RWPE2 (cell line): ENCODE measurements at regions not wholly inside any gene's neighbourhood (a gene's known extent, or its start where the extent isn't known, plus 50 kb on each side); places are given as distances from the start of the nearest gene placed in this dataset.

Experiments
- ATAC-seq: fragments of 200-7000 bp; cut with Tn5 transposase; 3 replicates; pipeline ENCODE4 v1.9.1; 2021; ENCODE audit warnings: low read depth
- DNase-seq: peaks from one replicate; pipeline ENCODE4 v3.0.0-alpha.2; 2020; ENCODE audit warnings: low spot score
- H3K27ac ChIP-seq: fragments of 450-650 bp; 2 replicates; pipeline ENCODE4 v1.5.1; 2017; ENCODE audit warnings: mild to moderate bottlenecking; ENCODE audit not compliant: poor library complexity, severe bottlenecking
- H3K27me3 ChIP-seq: fragments of 250-450 bp; sonication (Bioruptor Pico); 2 replicates; pipeline ENCODE4 v1.5.1; 2021; ENCODE audit warnings: mild to moderate bottlenecking, moderate library complexity; ENCODE audit not compliant: insufficient read depth, poor library complexity, severe bottlenecking
- H3K36me3 ChIP-seq: fragments of 250-450 bp; sonication (Bioruptor Pico); 2 replicates; pipeline ENCODE4 v1.5.1; 2020; ENCODE audit warnings: low read depth, mild to moderate bottlenecking, moderate library complexity
- H3K4me1 ChIP-seq: fragments of 250-450 bp; sonication (Bioruptor Pico); 2 replicates; pipeline ENCODE4 v1.5.1; 2021; ENCODE audit warnings: mild to moderate bottlenecking, moderate library complexity; ENCODE audit not compliant: insufficient read depth, poor library complexity, severe bottlenecking
- H3K4me3 ChIP-seq: fragments of 250-450 bp; sonication (Bioruptor Pico); 2 replicates; pipeline ENCODE4 v1.5.1; 2021; ENCODE audit warnings: mild to moderate bottlenecking, moderate library complexity; ENCODE audit not compliant: severe bottlenecking
- H3K9me3 ChIP-seq: fragments of 250-450 bp; sonication (Bioruptor Pico); 2 replicates; pipeline ENCODE4 v1.5.1; 2021; ENCODE audit warnings: mild to moderate bottlenecking, moderate library complexity; ENCODE audit not compliant: severe bottlenecking
- TF ChIP-seq, protein P1 (sequence below): fragments of 450-650 bp; IDR thresholded peaks from one replicate; pipeline ENCODE4 v1.5.1; 2017; ENCODE audit warnings: mild to moderate bottlenecking, moderate library complexity; ENCODE audit not compliant: poor library complexity, severe bottlenecking

DNA sequence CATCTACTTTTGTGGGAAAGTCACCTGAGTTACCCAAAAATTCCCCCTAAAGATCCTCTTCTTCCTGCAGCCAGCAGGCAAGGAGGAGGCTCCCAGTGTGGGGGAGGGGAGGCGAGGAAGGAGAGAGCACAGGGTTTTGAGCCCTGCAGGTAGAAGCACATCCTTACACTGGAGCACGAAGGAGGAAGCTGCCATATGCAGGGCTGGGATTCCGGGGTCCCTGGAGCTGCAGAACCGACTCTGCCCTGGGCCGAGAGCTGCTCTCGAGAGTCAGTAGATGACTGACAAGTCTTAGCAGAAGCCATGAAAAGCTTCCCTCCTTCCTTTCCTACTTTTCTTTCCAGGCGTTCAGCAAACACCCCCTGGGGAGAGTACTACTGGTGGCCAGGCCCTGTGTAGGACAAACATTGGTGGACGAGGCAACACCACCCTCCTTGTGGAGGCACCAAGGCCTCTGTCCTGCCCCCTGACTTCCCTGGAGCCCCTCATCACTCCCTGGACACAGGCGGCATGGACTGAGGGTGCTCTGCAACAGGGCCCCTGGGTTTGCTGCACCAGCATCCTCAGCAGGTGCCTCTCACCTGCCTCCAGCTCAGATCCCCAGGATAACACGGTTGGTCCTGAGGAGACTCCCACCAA lies 211.7 kb upstream of the CST7 start:
- DNase-seq (no peak), ATAC-seq (no peak)
- Histone ChIP-seq H3K4me1 (peaks cover 3% of the 10 kb centered on the region), H3K9me3 (no peaks in the 10 kb centered on the region), H3K4me3 (no peak overlapping the region), H3K36me3 (no peaks in the 10 kb centered on the region), H3K27ac (no peak overlapping the region), H3K27me3 (no peaks in the 10 kb centered on the region)
- TF ChIP-seq, protein P1, sequence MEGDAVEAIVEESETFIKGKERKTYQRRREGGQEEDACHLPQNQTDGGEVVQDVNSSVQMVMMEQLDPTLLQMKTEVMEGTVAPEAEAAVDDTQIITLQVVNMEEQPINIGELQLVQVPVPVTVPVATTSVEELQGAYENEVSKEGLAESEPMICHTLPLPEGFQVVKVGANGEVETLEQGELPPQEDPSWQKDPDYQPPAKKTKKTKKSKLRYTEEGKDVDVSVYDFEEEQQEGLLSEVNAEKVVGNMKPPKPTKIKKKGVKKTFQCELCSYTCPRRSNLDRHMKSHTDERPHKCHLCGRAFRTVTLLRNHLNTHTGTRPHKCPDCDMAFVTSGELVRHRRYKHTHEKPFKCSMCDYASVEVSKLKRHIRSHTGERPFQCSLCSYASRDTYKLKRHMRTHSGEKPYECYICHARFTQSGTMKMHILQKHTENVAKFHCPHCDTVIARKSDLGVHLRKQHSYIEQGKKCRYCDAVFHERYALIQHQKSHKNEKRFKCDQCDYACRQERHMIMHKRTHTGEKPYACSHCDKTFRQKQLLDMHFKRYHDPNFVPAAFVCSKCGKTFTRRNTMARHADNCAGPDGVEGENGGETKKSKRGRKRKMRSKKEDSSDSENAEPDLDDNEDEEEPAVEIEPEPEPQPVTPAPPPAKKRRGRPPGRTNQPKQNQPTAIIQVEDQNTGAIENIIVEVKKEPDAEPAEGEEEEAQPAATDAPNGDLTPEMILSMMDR, result no peak

DNA sequence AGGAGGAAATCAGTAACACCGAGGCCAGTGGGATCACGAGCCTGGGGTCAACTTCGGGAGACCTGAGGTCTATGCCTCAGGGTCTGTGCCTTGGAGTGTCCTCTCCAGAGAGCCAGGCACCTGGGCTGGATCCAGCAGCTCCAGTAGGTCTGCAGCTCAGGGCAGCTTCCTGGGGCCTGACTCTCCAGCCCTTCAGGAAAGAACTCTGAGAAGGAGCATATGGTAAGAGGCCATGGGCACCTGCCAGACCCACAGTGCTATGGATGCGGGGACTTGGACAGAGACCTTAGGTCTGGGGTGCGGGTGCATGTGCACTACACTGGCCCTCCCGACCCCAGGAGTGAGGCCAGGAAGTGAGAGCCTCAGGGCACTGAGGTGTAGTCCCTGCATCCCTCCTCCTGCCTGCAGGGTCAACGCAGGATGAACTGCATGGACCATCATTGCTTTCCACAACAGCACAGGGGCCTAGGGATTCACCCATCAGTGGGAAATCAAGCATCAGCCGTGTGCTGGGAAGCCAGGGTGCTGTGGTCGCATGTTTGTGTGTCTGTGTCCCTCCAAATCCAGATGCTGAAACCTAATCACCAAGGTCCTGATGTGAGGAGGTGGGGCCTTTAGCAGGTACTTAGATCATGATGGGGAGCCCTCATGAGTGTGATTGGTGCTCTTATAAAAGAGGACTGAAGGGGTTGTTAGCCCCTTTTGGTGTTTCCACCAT lies 210.9 kb upstream of the CST7 start:
- Histone ChIP-seq H3K4me1 (peaks cover 3% of the 10 kb centered on the region), H3K9me3 (no peaks in the 10 kb centered on the region)

DNA sequence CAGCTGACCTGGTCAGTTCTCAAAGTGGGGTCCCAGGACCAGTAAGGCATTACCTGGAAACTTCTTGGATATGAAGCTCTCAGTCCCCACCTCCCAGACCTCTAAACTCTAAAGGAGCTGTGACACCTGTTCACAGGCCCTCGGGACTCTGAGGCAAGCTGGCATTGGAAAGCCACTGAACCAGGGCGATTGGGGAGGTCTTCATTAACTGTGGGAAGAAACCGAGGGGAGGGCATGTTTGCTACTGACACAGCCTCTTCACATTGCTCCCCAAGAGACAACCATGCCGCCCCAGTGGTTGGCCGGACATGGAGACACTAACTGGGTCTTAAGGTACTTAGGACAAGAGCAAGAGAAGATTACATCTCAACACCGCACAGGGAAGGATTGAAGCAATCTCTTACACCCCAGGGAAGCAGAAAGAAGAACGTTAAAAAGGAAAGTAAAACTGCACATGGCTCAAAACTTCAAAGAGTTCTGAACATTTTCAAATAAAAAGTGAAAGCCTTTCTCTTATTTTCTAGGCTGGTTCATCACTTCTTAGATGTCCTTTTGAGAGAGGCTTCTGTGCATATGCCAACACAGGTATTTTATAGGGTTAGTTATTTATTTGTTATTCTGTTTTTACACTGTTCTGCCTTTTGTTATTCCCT lies 210.0 kb upstream of the CST7 start:
- no peaks in the 10 kb centered on the region for H3K9me3 ChIP-seq
- no peak for DNase-seq
- TF ChIP-seq, protein P1, result no peak
- ATAC-seq, result no peak
- no peak overlapping the region for H3K27ac ChIP-seq
- peaks cover 3% of the 10 kb centered on the region for H3K4me1 ChIP-seq
- no peak overlapping the region for H3K4me3 ChIP-seq
- no peaks in the 10 kb centered on the region for H3K27me3 ChIP-seq
- H3K36me3 ChIP-seq, result no peaks in the 10 kb centered on the region

More for the DNA sequence above, 210.9 kb upstream of the CST7 start:
- TF ChIP-seq, protein P1, result no peak
- ATAC-seq (no peak), DNase-seq (no peak)
- H3K36me3 ChIP-seq, result no peaks in the 10 kb centered on the region
- H3K27me3 ChIP-seq, result no peaks in the 10 kb centered on the region
- H3K4me3 ChIP-seq, result no peak overlapping the region
- H3K27ac ChIP-seq, result no peak overlapping the region

DNA sequence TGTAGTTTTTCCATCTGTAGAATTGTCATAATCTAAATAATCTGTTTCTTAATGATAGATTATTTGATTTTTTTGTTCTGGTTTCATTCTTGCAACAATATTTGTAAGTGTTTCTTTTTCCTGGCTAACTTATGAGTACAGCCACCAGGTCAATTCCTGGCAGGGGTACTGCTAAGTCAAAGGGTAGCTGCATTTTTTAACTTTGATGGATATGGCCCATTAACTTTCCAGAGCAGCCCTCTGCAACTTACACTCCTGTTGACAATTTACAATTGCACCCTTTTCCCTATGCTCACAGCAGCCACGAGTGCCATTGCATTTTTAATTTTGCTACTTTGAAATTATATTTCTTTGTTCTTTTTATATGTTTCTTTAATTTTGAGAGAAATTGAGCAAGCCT lies 209.3 kb upstream of the CST7 start:
- TF ChIP-seq, protein P1, result no peak
- ATAC-seq (no peak), DNase-seq (no peak)
- peaks cover 3% of the 10 kb centered on the region for H3K4me1 ChIP-seq
- H3K9me3 ChIP-seq, result no peaks in the 10 kb centered on the region
- H3K36me3 ChIP-seq, result no peaks in the 10 kb centered on the region
- no peaks in the 10 kb centered on the region for H3K27me3 ChIP-seq
- no peak overlapping the region for H3K4me3 ChIP-seq
- no peak overlapping the region for H3K27ac ChIP-seq
